K562 (cell line): ENCODE measurements at regions not wholly inside any gene's neighbourhood (a gene's known extent, or its start where the extent isn't known, plus 50 kb on each side); places are given as distances from the start of the nearest gene placed in this dataset.
"Not testable (repeated sequence)": the region's sequence is repeated elsewhere in the genome, so short reads cannot be mapped to it uniquely, and the experiment has no call there.

Experiments used
- ATAC-seq: fragments of 200-7000 bp; cut with Tn5 transposase; 3 replicates; pipeline ENCODE4 v1.9.1; 2020; ENCODE audit warnings: moderate library complexity
- BruUV-seq: library from RNA; stranded (reverse); fragments of 400-500 nt; replicated peaks from 2 replicates; lab custom pipeline; 2021; lab: Mats Ljungman, UMichigan
- CTCF ChIA-PET: fragments of 300-600 bp; formaldehyde crosslinking; extraction: SDS; loops from one replicate; lab custom pipeline; 2021; ENCODE audit warnings: low intra/inter-chr PET ratio; lab: Yijun Ruan, JAX
- POLR2A ChIA-PET: fragments of 300-600, 350-650 bp; sonication (Branson Sonifier 250); formaldehyde crosslinking; extraction: SDS; loops from one replicate; lab custom pipeline; 2021; ENCODE audit warnings: antibody characterized with exemption, inconsistent platforms; lab: Yijun Ruan, JAX
- DNase-seq, 4 experiments: peaks; one replicate each; pipeline versions ENCODE4 v3.0.0 to v3.0.0-alpha.2; 2011 to 2018; ENCODE audit warnings: low spot score in 3 of 4, mixed read lengths in 3 of 4; ENCODE audit errors: extremely low read depth in 1 of 4
- FAIRE-seq: peaks from 2 replicates; lab custom pipeline; 2011; peaks lifted over from hg19 to GRCh38; lab: Jason Lieb, UNC
- H2AFZ ChIP-seq: 2 replicates; pipeline ENCODE4 v1.6.0; 2011; ENCODE audit warnings: low read depth, low read length, control low read depth, inconsistent platforms
- H3K27ac ChIP-seq: fragments of 200-600 bp; 3 replicates; pipeline ENCODE4 v1.8.0; 2011; ENCODE audit warnings: low read depth, mild to moderate bottlenecking, control low read depth, inconsistent platforms, low read length, moderate library complexity, mixed read lengths; ENCODE audit errors: extremely low read depth
- H3K27me3 ChIP-seq, 2 experiments: fragments of 300-600 bp in 1 of 2; 2 replicates in 1 of 2; 3 replicates in 1 of 2; pipeline versions ENCODE4 v1.6.0 to v1.8.0; 2011; ENCODE audit warnings: inconsistent platforms in 2 of 2, low read length in 2 of 2, mild to moderate bottlenecking in 1 of 2, mixed read lengths in 1 of 2, moderate library complexity in 1 of 2; ENCODE audit not compliant: control insufficient read depth in 2 of 2, insufficient read depth in 2 of 2
- H3K36me3 ChIP-seq: fragments of 300-600 bp; 3 replicates; pipeline ENCODE4 v1.8.0; 2011; ENCODE audit warnings: mild to moderate bottlenecking, low read length, inconsistent platforms; ENCODE audit not compliant: control insufficient read depth, insufficient read depth
- H3K4me1 ChIP-seq, 2 experiments: fragments of 200-600 bp in 1 of 2; replicated peaks in 1 of 2; 2 replicates in 1 of 2; 3 replicates in 1 of 2; pipeline versions ENCODE4 v1.5.1 to v1.8.0; 2011; ENCODE audit warnings: inconsistent platforms in 2 of 2, low read length in 2 of 2, mild to moderate bottlenecking in 1 of 2, mixed read lengths in 1 of 2, moderate library complexity in 1 of 2; ENCODE audit not compliant: control insufficient read depth in 2 of 2, insufficient read depth in 2 of 2
- H3K4me2 ChIP-seq: 2 replicates; pipeline ENCODE4 v1.6.1; 2011; ENCODE audit warnings: low read length, control low read depth, inconsistent platforms, mixed read lengths; ENCODE audit not compliant: insufficient read depth
- H3K4me3 ChIP-seq: fragments of 200-600 bp; sonication (generic), shearing (Covaris generic); 2 replicates; pipeline ENCODE4 v1.5.1; 2016; ENCODE audit warnings: control low read depth, inconsistent platforms
- H3K79me2 ChIP-seq: fragments of 200-600 bp; 3 replicates; pipeline ENCODE4 v1.8.0; 2011; ENCODE audit warnings: low read length, inconsistent platforms; ENCODE audit not compliant: control insufficient read depth, insufficient read depth
- H3K9ac ChIP-seq, 2 experiments: 2 replicates each; pipeline versions ENCODE4 v1.6.0 to v1.6.1; 2011; ENCODE audit warnings: low read depth in 2 of 2, low read length in 2 of 2, control low read depth in 1 of 2, inconsistent platforms in 1 of 2, mild to moderate bottlenecking in 1 of 2, mixed read lengths in 1 of 2; ENCODE audit not compliant: insufficient read depth in 1 of 2
- H3K9me1 ChIP-seq: one replicate; pipeline ENCODE4 v1.6.0; 2011; ENCODE audit warnings: inconsistent platforms, mild to moderate bottlenecking, low read length, moderate library complexity; ENCODE audit not compliant: control insufficient read depth, insufficient read depth
- H3K9me3 ChIP-seq: replicated peaks from 2 replicates; pipeline ENCODE4 v1.5.1; 2011; ENCODE audit warnings: low read depth, low read length, inconsistent platforms; ENCODE audit not compliant: control insufficient read depth, insufficient read depth
- H4K20me1 ChIP-seq: replicated peaks from 2 replicates; pipeline ENCODE4 v1.6.1; 2011; ENCODE audit warnings: low read length, inconsistent platforms, mixed read lengths; ENCODE audit not compliant: control insufficient read depth, insufficient read depth
- RBM25 ChIP-seq: fragments of 200-400 bp; formaldehyde crosslinking; IDR thresholded peaks from 2 replicates; pipeline ENCODE4 v1.6.1; 2018; ENCODE audit warnings: low read length, low read depth, moderate library complexity; ENCODE audit not compliant: severe bottlenecking
- ZNF12 ChIP-seq: sonication (generic); formaldehyde crosslinking; IDR thresholded peaks from 2 replicates; pipeline ENCODE4 v1.4.0; 2020; ENCODE audit warnings: mild to moderate bottlenecking, missing genetic modification reagents
- ZNF217 ChIP-seq: sonication (generic); formaldehyde crosslinking; IDR thresholded peaks from 2 replicates; pipeline ENCODE4 v1.8.0; 2022; ENCODE audit warnings: mild to moderate bottlenecking, missing genetic modification reagents
- WGBS: fragments of 100-300 bp; shearing (Covaris generic); methylation state at CpG from one replicate; pipeline ENCODE4 v1.1.6; 2016; ENCODE audit warnings: low coverage, mixed read lengths; ENCODE audit not compliant: insufficient coverage; ENCODE audit errors: missing lambda C conversion rate; 5-methylcytosine and 5-hydroxymethylcytosine counted together
- in situ Hi-C: fragments of 300-500 bp; cut with MboI; formaldehyde crosslinking; loops from 4 replicates; pipeline ENCODE4 v1.15.0; 2018; ENCODE audit warnings: inconsistent platforms, mixed read lengths
- intact Hi-C: fragments of 100-400 bp; cut with micrococcal nuclease; formaldehyde crosslinking; loops from 2 replicates; pipeline ENCODE4 v1.14.2; 2022

DNA sequence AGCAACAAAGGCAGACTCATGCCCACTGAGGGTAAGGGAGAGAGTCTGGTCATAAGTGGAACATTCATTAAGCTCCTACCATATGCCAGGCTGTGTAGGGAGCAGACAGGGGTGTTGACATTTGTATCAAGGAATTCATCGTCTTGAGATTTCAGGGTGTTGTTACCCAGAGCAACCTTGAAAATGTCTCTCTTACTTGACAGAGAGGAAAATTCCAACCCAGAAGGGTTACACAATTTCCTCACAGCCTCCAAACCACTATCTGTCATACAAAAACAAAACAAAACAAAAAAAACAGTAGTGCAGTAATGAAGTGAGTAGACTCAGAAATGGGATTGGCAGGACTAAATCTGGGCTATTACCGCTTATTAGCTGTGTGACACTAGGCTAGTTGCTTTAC is 113.2 kb downstream of the MIAT start:
- no peaks in the 10 kb centered on the region for H3K79me2 ChIP-seq
- ATAC-seq: no peak
- in situ Hi-C loops: loop anchor here (25.0 kb wide), 2 partner anchors 1042 to 1242 kb away; partner anchors contain the start of gene MN1
- H3K9me3 ChIP-seq: no peaks in the 10 kb centered on the region
- BruUV-seq: no TSS peak
- TF ChIP-seq ZNF217 (CRISPR knock-in tag): no peak
- TF ChIP-seq RBM25: peak; percentile 76
- TF ChIP-seq ZNF12 (CRISPR knock-in tag): no peak
- TF ChIP-seq, all 486 proteins: peak for 1
- no peaks in the 10 kb centered on the region for H3K27me3 ChIP-seq
- H3K4me1 ChIP-seq: no peaks in the 10 kb centered on the region; a peak in 2 of 5 replicates
- FAIRE-seq (no peak), DNase-seq (no peak)
- no peaks in the 10 kb centered on the region for H3K36me3 ChIP-seq
- POLR2A ChIA-PET: no interaction called here
- no peak overlapping the region for H3K27ac ChIP-seq
- H2AFZ ChIP-seq: no peak overlapping the region
- H3K9me1 ChIP-seq: no peaks in the 10 kb centered on the region
- 19% methylated on average over 2 of the region's 2 CpGs for WGBS
- no peaks in the 10 kb centered on the region for H4K20me1 ChIP-seq
- no peak overlapping the region for H3K9ac ChIP-seq
- H3K4me3 ChIP-seq: no peak overlapping the region
- CTCF ChIA-PET: no interaction called here
- H3K4me2 ChIP-seq: no peak overlapping the region
- intact Hi-C loops: no loop called here

DNA sequence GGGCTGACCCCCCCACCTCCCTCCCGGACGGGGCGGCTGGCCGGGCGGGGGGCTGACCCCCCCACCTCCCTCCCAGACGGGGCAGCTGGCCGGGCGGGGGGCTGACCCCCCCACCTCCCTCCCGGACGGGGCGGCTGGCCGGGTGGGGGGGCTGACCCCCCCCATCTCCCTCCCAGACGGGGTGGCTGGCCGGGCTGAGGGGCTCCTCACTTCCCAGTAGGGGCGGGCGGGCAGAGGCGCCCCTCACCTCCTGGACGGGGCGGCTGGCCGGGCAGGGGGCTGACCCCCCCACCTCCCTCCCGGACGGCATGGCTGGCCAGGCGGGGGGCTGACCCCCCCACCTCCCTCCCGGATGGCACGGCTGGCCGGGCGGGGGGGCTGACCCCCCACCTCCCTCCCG is 115.7 kb downstream of the MIAT start:
- H3K4me3 ChIP-seq, H3K79me2 ChIP-seq, H3K9me3 ChIP-seq, H3K27me3 ChIP-seq, H4K20me1 ChIP-seq, CTCF ChIA-PET, H2AFZ ChIP-seq, H3K36me3 ChIP-seq, DNase-seq, H3K4me2 ChIP-seq, H3K9me1 ChIP-seq, H3K27ac ChIP-seq, ATAC-seq, intact Hi-C loops, FAIRE-seq, POLR2A ChIA-PET, H3K4me1 ChIP-seq, BruUV-seq, H3K9ac ChIP-seq: not testable (repeated sequence)
- WGBS: no CpG with 5 or more reads among the region's 28 CpGs
- in situ Hi-C loops: loop anchor here (25.0 kb wide), 2 partner anchors 1039 to 1239 kb away; partner anchors contain the start of gene MN1
